GM19238 (cell line): ENCODE measurements at regions not wholly inside any gene's neighbourhood (a gene's known extent, or its start where the extent isn't known, plus 50 kb on each side); places are given as distances from the start of the nearest gene placed in this dataset.

Experiments
- DNase-seq: peaks from one replicate; pipeline ENCODE4 v3.0.0; 2011; ENCODE audit warnings: low spot score; ENCODE audit not compliant: insufficient read length

DNA sequence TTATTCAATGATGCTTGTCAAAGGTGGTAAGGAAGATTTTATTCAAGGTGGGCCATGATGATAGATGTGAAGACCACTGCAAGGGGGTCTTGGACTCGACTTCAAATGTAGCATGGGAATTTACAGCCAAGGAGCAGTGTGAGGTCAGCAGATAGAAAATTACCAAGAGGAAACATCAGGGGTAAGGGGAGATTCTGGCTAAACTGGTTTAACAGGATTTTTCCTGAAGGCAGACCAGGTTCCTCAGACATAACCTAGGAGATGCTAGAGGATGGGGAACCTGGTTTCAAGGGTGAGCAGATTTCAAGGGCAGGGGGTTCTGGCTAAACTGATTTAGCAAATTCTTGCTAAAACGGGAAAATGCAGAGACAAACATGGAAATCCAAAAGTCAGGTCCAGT lies 464.9 kb downstream of the TAFA4 start:
- DNase-seq, result no peak

DNA sequence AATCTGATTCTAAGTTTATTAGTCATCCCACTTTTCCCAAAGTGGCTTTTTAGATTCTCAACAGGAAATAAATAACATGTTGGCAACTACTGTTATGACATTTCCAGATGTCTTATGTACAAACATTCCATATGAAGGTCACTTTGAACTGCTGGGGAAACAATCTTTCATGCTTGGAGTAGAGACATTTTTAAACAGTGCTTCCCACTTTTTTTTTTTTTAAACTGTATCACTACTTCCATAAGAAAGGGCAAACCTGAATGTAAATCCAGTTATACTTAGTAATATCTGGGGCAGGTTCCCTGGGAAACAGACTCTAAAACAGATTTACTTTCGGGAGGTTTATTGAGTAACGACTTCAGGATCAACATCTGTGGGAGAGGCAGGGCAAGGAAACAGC lies 473.8 kb downstream of the TAFA4 start:
- DNase-seq, result no peak

- no peak for DNase-seq
Observed at GRCh38 chr3:68448510-68449383, 483.6 kb downstream of the TAFA4 start.

DNA sequence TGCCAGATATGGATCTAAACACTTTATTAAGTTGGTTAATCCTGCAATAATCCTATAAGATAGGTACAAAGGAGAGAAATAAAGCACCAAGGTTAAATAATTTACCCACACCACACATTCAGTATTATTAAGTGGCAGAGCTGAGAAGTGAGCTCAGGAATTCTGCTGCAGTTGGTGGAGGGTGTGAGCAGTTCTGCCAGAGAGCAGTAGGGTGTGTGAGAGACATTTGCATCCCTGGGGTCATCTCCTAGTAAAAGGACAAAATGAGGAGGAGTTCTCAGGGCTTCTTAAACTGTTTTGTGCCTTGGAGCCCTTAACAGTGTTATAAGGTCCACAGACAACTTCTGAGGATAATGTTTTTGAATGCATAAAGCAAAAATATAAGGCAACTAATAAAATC lies 484.5 kb downstream of the TAFA4 start:
- no peak for DNase-seq

GRCh38 chr3:68441054-68441453 lies 491.3 kb downstream of the TAFA4 start:
- no peak for DNase-seq

DNA sequence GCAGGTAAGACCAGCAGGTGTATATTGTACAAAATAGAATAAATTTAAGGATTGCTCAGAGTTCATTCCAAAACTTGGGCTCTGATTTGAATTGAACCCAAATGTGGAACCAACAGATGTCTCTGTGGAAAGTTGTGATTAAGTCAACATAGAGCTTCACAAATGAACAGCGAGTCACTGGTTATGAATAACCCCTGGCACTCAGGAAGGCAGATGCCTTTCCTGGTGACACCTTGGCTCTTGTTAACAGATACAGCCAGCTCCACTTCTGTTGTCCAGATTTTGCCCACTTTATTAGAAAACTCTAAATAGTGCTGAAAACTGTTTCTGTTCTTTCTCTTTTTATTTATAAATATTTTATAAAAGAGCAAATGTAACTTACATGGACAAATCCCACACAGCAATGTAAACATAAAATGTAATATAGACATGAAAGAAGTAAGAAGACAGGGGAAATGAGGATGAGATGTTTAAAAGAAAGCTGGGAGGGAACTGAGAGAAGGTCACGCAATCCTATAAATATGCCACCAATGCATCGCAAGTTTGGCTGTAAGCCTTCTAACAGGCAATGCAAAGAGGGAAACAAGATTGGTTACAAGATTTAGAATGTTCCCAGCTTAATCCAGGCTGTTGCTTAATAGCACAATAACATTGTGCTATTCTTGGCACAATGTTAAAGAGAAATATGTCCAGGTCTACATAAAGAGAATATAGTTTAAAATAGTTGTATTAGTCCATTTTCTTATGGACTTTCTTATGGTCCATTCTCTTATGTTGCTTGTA lies 495.5 kb downstream of the TAFA4 start:
- DNase-seq, result no peak

DNA sequence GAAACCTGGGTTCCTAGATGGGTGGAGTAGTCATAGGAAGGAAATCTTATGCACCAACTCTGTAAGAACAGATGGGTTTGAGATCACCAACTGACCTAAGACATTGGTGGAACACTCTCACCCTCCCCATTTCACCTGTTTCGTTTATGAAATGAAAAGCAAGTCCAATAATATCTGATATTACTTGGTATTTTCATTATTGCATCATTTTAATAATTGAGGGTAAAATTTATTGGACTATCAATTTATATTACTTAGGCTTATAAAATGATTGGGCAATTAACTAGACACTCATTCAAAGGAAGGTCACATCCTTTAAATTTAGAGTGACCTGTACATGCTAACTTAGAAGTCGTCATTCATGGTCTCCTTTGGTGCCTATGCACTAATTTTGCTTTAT lies 503.9 kb downstream of the TAFA4 start:
- DNase-seq, result no peak

GRCh38 chr3:68424796-68425460 lies 507.4 kb downstream of the TAFA4 start:
- no peak for DNase-seq

GRCh38 chr3:68408626-68409025 lies 523.7 kb downstream of the TAFA4 start:
- DNase-seq, result no peak

- DNase-seq, result no peak
Observed at GRCh38 chr3:68403741-68404140, 528.6 kb downstream of the TAFA4 start.

DNA sequence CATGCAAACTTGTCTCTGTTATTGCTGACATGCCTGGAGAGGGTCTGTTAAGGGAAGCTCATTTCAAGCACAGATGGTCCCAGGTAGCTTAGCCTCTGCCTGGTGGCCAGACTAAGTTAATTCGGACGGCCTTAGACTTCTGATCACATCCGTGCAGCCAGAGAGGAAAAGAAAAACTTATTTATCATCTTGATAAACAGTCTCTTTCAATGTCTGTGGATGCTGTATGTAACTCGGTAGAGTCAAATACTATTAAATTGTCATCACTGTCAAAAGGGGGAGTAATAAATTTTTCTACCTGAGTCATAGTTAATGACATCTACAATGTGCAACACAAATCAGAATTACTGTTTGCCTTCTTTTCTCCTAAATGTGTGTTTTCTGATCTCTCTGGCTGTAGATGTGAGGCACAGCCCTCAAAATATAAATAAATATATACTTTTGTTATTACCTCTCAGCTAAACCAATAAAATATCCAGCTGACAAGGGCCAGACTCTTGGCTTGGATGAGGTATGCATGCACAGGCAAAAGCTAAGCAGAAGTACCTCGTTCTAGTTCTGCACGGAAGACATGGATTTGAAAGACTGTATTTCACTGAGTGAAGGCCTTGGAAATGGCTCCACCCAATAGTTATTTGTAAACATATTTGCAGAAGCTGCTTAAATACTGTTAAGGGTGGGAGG lies 530.0 kb downstream of the TAFA4 start:
- DNase-seq, result no peak

GRCh38 chr3:68378631-68379030 lies 553.7 kb downstream of the TAFA4 start:
- DNase-seq, result no peak

DNA sequence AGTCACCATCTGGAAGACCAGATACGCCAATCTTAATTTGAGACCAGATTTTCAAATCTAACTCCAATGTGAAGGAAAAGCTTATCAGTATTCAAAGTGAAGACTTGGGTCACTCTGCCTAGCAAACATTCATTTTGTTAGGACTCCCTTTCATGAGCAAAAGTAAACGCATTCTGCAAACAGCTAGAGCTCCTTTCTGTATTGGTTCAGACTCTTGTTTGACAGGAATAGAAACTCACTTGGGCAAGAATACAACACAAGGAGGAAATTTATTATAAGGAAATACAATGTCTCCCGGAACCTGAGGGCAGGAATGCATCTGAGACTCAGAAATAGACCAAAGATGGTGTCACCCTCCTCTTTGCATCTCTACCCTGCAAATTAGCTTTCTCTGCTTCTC lies 558.6 kb downstream of the TAFA4 start:
- DNase-seq, result no peak

GRCh38 chr3:68363796-68364195 lies 568.6 kb downstream of the TAFA4 start:
- no peak for DNase-seq

DNA sequence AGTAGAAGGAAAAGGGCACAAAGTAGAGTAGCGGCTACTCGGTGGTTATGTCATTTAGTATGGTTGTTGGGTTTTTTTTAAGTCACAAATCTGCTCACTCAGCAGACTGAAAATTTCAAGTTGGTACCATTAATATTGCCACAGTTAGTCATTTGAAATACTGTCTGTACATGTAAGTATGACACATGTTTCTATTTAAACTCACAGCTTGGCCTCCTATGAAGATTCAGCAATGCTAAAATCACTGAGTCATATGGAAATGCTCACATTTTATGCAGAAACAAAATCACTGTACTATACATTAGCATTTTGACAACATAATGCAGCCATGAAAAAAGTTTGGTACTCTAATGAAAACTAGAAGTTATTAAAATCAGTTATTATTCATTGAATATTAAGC lies 571.9 kb downstream of the TAFA4 start:
- DNase-seq, result no peak

DNA sequence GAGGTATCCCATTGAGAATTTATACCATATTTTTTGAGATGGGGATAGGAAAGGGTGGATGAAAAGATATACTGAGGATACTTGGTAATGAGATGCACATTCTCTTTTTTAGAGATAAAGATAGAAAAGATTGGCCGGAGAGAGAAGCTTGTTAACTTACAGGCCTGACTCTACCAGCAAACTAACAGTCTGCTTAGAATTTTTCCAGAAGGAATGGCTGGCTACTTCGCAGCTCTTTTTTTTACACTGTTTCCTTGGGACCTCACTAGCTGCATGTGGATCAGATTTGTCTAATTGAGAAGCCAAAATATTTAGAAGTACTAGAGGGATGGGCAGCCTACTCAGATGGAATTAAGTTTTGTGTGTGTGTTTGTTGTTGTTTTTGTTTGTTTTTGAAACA lies 586.6 kb downstream of the TAFA4 start:
- DNase-seq, result no peak

- DNase-seq, result no peak
Observed at GRCh38 chr3:68342426-68342825, 589.9 kb downstream of the TAFA4 start.

GRCh38 chr3:68336042-68336441 lies 596.3 kb downstream of the TAFA4 start:
- DNase-seq, result no peak

DNA sequence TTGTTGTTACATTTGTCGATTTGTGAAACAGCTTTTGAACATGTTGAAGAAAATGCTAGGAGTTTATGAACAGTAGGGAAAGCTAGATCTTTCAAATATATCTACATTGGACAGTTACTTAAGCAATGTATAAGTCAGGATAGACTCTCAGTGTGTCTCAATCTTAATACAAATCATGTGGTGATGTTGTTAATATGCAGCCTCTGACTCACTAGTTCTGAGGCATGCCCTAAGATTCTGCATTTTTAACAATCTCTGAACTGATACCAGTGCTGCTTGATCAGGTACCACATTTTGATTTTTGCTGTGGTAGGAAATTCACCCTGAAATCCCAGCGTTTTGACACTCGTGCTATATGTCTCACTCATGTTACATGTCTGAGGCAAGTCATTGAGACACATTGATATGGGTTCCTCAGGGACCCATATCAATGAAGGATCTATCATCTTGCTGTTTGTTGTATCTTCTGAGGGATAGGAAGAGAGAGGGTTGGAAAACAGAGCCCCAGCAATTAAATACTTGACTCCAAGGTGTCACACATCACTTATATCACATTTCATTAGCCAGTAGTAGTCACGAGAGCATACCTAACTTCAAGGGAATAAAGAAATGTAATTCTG lies 597.9 kb downstream of the TAFA4 start:
- DNase-seq, result no peak

- DNase-seq, result no peak
Observed at GRCh38 chr3:68328049-68328448, 604.3 kb downstream of the TAFA4 start.

- no peak for DNase-seq
Observed at GRCh38 chr3:68315964-68316363, 616.4 kb downstream of the TAFA4 start.
